ENCODE measurements at regions not wholly inside any gene's neighbourhood (a gene's known extent, or its start where the extent isn't known, plus 50 kb on each side); places are given as distances from the start of the nearest gene placed in this dataset.

DNA sequence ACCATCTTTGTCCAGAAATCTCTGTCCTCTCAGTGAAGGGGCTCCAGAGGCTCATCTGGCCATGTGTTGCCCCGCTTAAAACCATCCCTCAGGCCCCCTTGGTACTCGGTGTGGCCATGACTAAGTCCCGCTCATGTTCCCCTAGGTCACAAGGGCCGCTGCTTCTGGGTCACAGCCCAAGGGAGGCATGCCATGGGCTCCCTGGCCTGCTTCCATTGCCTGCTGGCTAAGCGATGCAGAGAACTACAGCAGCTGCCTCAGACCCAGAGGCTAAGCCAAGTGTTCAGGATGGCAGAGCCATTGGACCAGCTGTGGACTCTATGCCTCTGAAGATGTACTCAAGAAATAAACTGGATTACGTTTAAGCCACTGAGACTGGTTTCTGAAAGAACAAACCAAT lies 95.5 kb downstream of the ZFP64 start:
- TF ChIP-seq, protein P1, sequence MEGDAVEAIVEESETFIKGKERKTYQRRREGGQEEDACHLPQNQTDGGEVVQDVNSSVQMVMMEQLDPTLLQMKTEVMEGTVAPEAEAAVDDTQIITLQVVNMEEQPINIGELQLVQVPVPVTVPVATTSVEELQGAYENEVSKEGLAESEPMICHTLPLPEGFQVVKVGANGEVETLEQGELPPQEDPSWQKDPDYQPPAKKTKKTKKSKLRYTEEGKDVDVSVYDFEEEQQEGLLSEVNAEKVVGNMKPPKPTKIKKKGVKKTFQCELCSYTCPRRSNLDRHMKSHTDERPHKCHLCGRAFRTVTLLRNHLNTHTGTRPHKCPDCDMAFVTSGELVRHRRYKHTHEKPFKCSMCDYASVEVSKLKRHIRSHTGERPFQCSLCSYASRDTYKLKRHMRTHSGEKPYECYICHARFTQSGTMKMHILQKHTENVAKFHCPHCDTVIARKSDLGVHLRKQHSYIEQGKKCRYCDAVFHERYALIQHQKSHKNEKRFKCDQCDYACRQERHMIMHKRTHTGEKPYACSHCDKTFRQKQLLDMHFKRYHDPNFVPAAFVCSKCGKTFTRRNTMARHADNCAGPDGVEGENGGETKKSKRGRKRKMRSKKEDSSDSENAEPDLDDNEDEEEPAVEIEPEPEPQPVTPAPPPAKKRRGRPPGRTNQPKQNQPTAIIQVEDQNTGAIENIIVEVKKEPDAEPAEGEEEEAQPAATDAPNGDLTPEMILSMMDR (IDR thresholded peaks at IDR 0.05; ENCODE audit: low read depth, low read length, poor library complexity, severe bottlenecking), result no peak
- no peak for TF ChIP-seq EZH2phosphoT487 (IDR thresholded peaks at IDR 0.05; ENCODE audit: borderline replicate concordance, low read length)
